Tongue (tissue), 1 donor: ENCODE measurements at regions not wholly inside any gene's neighbourhood (a gene's known extent, or its start where the extent isn't known, plus 50 kb on each side); places are given as distances from the start of the nearest gene placed in this dataset.

ENCODE experiments used
- DNase-seq: peaks from one replicate; pipeline ENCODE4 v3.0.0-alpha.2; 2015

DNA sequence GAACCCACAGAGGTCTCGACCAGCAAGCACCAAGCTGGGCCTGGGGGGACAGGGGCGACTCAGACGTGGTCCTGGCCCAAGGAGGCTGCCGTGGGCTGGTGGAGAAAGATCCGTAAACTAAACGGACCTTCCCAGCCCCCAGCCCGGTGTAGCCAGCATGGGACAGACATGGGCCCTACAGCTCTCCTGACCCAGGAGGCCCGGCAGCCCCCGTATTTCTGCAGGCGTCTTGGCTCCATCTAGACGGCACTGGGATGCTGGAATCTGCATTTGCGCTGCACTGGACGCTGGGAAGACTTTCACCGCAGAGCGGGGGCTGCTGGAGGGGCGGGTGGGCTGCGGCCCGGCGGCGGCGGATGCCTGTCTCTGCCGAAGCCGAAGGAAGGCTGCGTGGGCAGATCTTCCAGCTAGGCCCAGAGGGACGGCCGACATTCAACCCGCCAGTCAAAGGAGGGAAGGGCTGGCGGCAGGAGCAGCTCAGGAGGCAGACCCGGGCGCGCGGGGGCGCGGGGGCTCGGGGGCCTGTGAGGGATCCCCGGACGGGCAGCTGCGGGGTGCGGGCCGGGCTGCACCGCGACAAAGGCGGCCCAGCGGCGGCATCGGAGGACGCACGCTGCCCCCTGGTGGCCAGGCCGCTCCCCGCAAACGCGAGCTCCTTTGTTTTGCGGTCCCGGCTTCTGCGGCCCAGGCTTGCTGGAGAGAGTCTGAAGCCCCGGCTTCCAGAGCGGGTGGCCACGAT is 266.2 kb downstream of the NSG2 start:
- peak; percentile 82 for DNase-seq

DNA sequence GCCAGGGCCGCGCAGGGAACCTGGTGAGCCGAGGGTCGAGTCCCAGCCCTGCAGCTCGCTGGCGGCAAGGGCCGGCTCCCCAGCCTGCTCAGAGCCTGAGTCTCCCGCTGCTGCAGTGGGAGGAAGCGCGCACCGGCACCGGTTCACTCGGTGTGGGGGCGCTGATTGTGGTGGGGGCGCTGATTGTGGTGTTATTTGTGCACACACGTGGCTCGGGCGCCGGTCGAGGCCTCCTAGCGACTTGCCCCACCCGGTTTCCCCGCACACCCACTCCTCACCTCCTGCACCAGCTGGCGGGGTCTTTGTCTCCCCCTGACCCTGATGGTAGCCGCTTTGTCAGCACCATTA is 266.7 kb downstream of the NSG2 start:
- no peak for DNase-seq

DNA sequence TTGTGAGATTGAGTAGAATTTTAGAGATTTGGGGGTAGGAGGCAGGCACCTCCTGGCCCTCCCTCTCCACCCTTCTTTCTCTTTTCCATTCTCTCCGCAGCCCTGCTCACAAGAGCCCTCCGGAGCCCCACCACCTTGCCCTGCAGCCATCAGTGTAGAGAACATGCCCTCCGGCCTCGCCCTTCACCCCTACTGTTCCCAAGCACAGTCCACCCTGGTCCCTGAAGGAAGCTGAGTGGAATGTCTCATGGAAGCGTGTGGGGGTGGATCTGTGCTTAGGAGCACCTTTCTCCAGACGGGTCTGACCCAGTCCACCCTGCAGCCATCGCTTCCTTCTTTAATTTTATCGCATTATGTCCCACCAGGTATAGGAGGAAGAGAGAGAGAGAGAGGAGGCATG is 267.1 kb downstream of the NSG2 start:
- no peak for DNase-seq

DNA sequence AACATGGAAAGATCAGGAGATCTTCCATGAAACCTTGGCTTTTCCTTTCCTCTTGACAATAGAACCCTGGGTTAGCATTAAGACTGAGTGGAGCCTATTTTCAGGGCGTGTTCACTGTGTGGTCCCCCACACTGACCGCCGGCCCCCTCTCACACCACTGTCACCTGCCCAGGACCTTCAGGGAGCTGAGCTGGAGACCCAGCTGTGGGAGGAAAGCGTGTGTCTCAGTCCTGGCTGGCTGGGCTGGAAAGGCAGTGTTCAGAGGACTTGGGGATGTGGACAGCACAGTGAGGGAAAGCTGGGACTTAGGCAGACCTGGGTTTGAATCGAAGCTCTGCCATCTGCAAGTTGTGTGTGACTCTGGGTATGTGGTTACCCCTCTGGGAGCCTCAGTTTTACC is 268.1 kb downstream of the NSG2 start:
- DNase-seq, result no peak

DNA sequence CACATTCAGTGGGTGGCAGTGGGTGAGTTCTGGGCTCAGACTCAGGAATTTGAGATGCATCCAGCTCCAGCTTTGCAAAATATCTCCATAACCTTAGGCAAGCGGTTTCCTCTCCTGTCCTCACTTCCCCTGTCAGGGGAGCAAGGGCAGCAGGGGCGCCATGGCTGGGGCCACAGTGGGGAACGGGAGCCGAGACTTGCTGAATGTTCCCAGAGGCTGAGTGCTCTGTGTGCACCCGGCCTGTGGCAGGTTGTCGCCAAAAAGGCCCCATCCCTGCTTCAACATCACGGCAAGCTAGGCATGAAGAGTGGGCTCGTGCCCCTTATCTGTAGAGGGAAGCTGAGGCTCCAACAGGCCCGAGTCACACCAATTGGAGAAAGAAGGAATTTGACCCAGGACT is 268.8 kb downstream of the NSG2 start:
- DNase-seq, result no peak

DNA sequence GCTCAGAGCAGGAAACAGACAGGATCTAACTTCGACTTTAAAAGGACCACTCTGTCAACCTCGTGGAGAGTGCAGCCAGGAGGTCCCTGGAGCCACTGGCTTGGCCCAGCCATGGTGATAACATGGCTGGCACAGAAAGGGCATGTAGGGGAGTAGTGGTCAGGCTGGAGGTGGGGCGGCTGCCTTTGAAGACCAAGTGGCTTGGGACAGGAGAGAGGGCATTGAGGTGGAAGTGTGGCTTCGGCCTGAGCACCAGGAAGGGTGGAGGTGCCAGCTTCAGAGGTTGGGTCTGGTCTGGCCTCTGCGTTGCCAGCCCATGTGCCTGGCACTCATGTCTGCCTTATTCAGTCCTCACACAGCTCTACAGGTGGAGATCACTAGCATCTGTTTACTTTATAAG is 270.0 kb downstream of the NSG2 start:
- DNase-seq, result no peak

DNA sequence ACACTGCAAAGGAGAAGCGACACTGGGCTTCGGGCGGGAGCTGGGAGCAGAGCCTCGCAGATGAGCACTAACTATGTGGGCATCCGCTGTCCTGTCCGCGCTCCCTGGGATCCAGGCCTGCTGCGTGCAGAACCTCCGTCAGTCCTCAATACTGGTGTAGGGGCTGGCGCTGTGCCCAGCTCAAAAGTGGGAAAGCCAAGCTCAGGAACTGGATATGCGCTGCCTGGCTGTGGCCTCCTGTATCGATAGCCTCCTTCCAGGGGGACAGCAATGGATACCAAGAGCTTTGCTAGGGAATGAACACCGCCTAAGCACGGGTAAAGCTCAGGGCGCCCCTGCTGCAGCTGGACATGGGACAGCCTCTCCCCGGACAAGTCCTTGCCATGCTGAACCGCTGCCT is 270.4 kb downstream of the NSG2 start:
- DNase-seq, result no peak

DNA sequence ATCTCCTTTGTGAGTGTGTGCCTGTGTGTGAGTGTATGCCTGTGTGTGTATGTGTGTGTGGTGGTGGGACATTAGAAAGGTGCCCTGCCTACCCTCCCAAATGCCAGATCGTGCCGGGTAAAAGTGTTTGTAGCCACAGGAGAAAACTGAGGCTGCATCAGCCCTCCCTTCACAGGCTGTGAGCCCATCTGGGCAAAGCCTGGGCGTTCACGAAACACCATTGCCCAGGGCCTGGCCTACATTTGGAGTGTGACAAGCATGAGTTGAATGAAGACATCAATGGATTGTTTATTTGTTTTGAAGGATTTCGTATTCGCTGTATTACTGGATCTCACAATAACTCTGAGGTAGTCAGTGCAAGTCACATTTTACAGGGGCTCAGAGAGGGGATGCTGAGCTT is 270.8 kb downstream of the NSG2 start:
- DNase-seq, result no peak

DNA sequence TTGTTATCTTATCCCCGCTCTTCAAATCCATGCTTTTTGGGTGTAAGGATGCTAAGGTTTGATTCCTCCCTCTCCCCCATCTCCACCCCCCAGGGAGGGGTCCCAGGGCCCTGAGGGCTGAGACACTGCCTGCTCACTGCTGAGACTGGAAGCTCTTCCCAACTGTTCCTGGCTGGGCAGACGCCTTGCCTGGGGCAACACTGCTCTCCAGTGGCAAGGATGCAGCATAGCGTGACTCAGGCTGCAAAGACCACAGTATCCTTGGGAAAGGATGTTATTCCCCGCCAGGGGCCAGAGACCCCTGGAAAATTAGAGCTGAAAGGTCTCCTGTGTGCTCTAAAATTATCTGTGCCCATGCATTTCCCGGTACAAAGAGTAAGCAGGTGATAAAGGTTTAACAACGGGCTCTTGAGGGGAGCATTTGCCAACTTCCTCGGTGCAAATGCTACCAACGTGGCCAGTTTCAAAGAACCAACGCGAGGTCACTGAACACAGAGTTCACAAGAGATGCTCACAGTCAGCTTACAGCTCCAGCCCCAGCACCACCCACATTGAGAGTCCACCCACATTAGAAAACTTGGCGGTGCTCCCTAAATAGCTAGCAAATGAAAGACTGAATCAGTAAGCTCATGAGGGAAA is 271.9 kb downstream of the NSG2 start:
- DNase-seq, result peak; percentile 74

DNA sequence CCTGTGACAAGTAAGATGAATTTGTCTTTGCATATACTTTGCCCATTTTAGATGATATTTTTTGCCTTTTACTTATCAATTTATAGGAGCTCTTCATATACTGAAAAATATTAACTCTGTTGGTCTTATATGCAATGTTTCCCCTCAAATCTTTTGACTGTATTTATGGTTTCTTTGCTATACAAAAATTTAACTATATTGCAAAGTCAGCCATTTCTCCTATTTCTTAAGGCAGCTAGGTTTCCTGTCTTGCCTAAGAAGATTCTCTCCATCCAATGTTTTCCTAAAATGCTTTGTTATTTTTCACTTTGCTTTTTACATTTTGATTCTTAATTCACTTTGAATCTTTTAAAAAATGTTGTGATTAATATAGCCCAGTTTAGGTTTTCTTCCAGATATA is 273.1 kb downstream of the NSG2 start:
- no peak for DNase-seq

DNA sequence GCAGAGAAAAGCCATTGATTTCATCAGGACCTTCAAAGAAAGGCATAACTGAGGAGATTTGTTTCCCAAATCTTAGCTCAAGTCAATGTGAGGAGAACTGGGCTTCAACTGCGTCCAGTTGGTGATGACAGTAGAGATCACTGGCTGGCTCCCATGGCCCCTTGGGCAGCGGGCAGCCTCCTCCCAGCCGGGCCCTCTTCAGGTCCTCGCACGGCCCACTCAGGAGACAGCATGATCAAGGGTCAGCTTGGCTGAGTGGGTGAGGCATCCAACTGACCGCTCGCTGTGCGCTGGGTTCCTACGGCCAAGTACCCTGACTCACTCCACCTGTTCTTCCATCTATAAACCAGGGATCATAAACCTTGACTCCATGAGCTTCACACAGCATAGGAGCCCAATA is 274.0 kb downstream of the NSG2 start:
- DNase-seq, result no peak

DNA sequence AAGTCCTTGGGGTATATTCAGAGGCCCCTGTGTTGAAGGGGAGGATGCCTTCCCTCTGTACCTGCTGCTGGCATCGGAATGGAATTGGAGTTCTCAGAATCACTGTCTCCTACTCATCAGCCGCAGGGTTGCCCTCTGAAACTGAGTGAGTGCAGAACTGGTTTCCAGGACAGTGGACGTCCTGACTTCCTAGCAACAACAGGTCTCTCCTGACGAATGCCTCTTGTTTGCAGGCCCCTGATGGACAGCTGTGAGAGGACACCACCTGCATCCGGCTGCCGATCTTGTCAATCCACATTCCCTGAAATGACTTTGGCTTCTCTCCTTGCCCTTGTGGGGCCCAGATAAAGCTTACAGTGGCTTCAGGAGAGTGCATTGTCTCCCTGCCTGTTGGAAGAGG is 274.5 kb downstream of the NSG2 start:
- peak; percentile 38 for DNase-seq

DNA sequence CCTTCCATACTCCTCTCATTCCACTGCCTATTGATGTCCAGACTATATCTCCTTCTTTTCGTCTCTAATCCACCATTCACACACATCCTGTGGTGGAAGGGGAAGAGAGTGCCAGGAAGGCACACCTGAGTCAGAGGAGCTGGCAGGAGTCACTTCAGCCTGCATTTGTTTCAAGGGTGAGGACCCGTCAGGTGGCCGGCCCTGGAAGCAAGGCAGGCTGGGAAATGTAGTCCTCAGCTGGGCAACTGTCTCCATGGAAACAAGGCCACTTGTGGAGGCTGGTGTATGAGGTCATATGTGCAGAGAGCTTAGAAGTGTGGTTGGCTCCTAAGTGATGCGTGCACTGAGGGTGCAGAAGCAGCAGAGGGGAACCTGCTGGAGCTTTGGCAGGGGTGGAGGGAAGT is 278.4 kb downstream of the NSG2 start:
- no peak for DNase-seq

DNA sequence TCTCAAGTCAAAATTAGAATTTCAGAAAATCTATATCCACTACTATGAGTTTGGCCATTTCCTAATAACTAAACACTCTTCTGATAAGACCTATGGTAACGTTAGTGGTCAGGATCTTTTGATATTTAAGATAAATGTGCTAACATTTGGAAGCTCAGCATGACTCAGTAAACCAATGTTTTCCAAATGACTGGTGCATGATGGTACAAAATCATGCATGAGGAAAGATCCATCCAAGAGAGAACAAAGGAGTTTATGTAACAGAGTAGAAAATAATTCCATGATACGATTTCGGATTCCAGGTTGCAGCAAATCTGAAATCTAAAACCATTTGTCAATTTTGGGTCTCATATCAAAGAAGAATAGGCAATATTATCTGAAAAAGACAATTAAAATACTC is 279.2 kb downstream of the NSG2 start:
- DNase-seq, result no peak

DNA sequence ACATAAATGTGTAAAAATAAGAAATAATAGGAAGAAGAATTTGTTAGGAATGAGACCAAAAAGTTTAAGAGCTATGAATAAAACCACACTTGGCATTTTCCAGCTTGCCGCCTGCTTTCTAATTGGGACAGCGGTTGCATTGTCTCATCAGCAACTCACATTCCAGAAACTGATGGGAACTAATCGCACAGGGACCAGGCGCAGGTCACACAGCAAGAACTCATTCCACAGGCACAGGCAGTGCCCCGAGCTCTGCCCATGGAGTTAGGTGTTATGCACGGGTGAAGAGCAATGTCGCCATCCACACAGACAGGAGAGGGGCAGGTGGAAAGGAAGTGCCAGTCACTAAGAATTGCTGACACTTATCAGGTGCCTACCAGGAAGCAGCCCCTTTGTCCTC is 279.9 kb downstream of the NSG2 start:
- no peak for DNase-seq

DNA sequence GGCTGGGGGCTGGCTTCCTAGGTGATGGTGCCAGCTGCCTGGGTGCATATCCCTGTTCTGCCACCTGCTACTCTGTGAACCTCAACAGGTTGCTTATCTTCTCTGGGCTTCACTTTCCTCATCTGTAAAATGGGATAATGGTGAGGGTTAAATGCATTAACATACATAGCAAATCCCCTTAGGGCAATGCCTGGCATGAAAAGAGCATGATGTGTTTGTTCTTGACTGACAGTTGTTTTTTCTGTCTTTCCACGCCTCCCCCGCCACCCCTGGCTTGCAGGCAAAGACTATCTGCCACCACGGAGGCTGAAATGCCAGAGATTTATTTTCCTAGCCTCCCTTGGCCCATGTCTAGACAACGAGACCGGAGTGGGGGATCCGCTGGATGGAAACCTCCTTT is 280.5 kb downstream of the NSG2 start:
- no peak for DNase-seq

DNA sequence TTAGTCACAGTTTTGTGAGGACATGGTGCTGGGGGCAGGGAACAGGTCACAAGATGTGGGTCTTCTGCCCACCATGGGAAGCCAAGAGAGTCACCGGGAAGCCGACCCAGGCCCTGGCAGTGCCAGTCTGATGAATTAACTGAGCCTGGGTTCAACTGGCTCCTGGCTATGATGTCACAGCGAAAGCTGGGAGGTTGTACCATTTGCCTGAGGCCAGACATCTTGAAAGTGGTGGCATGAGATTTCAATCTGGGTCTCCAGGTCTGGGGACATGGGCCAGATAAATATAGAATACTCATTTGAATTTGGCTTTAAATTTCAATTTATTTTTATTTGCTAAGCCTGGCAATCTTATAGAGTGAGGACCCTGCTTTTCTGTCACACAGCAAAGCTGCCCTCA is 280.9 kb downstream of the NSG2 start:
- DNase-seq, result no peak

DNA sequence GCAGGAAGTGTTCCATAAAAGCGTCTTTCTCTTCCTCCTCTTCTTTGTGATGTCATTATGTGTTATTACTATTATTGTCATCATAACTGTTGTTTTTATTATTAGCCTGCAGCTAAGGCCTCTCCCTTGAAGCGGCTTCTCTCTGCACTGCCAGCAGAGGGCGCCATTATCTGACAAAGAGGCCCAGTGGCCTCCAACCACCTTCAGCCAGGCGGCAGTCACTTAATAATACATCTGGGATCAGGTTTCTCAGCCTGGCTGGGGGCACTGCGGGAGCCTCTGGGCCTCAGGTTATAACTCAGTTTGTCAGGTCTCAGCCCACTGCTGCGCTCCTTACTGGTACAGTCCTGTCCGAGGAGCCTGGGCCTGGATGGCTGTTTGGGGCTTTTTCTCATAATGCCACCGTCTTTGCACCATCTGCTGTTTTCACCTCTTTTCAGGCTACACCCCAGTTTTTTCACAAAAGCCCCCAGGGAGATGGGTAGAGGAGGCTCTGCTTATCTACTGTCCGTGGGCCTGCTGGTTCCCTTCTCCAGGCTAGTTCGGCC is 281.9 kb downstream of the NSG2 start:
- DNase-seq, result peak; percentile 57

DNA sequence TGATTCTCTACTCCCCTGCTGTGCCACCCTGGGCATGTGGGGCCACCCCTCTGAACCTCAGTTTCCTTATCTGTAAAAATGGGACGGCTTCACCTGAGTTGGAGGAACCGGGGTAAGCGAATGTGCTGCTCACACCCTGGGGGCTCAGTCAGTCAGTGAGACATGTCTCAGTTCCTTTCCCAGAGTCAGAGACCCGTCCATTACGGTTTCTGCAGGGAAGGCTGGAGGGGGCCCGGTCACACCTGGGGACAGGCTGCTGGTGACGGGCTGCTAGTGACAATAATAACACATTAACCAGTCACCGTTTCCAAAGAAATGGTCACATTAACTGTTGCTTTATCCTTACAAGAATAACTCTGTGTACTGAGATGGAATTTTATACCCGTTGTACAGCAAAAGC is 282.4 kb downstream of the NSG2 start:
- no peak for DNase-seq

DNA sequence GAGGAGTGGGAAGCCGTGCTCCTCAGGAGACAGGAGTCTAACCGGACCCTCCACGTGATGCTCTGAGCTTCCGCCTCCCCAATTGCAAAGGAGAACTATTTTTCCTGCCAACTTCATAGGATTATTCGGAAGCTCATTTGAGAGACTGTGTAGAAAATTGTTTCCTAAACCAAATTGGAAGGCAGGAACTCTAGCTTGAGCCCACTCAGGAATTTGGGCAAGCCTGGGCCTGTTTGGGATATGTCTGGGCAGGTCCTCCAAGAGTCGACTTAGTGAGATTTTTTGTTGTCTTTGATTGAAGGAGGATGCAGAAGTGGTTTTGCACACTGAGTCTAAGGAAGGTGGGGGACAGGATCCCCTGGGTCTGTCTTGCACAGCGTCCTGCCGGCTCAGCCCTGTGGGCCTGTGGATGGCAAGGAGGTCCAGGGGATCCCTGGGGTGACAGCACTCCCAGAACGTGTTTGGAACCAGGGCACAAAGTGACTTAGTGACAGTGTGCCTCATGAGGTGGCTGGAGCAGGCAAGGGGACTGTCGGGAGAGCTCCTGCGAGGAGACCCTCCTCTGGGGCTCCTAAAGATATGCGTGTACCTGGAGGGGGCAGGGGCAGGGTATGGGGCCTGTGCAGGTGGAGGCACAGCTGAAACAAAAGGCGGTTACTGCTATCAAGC is 283.3 kb downstream of the NSG2 start:
- DNase-seq, result no peak

DNA sequence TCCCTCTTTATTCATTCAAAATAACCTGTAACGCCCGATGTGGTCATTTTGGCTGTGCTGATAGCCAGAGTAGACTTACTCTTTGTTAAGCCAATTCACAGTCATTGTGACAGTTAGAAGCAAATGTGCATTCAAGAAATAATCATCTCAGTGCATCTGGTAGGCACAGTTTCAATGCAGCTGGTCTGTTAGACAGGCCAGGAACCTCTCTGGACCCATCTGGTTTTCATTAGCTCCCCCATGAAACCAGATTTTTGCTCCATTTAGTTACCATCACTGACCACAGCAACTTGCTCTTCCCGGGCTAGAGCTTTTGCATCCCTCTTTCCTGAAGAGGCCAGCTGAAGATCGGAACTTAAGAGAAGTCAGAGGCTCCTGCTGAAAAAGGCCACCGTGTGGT is 284.2 kb downstream of the NSG2 start:
- DNase-seq, result peak; percentile 62

DNA sequence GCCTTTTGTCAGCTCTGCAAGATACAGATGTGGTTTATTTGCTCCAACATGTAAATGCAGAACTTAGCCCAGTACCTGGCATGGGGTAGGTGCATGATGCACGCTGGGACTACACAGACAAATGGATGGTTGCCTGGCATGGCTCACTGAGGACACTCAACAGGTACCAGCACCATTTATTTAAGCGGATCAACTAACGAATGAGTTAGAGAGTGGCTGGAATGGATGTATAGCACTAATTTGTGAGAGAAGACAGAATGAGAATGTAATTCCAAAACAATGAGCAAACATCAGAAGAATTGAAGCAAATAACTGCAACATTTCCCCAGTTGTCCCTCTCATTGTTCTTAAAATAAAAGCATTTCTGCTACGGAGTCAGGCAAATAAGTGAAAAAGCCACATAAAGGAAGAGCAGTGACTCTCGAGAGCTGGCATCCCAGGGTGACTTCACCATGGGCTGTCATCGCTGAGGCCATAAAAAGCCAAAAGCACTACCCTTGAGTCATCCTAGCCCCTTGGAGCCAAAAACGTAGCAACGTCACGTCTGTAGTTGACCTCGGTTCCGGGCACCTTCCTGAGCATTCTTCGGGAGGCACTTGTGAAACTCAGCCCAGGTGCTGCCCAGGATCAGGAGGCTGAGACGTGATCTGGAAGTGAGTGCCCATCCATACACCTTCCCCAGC is 290.3 kb downstream of the NSG2 start:
- DNase-seq, result no peak

DNA sequence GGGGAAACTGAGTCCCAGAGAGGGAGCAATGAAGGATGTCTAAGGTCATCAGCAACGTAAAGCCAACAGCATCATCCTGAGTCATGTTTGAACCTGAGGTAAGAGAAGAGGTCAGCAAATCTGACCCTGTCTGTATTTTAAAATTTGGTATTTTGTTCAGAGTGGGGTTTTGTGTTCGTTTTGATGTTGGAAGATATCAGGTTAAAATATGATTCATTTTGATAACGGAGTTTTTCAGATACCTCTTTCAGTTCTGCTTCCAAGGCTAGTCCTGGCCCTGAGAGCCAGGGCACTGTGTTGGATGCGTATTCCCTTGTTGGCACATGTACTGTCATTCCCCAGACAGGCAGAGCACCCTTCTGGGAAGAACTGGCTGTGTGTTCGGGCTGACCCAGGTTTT is 291.0 kb downstream of the NSG2 start:
- no peak for DNase-seq
